OCI-LY3 (cell line): ENCODE measurements at regions not wholly inside any gene's neighbourhood (a gene's known extent, or its start where the extent isn't known, plus 50 kb on each side); places are given as distances from the start of the nearest gene placed in this dataset.

Experiments used
- H2AFZ ChIP-seq: fragments of 200-600, 300-600 bp; shearing (Covaris generic); 2 replicates; pipeline ENCODE4 v1.6.0; 2014; ENCODE audit warnings: antibody characterized with exemption, low read depth, low read length
- H3K27ac ChIP-seq: fragments of 200-600, 300-600 bp; sonication (generic); 2 replicates; pipeline ENCODE4 v1.5.1; 2014; ENCODE audit warnings: mild to moderate bottlenecking, low read length, moderate library complexity, mixed read lengths
- H3K27me3 ChIP-seq: fragments of 200-600, 300-600 bp; sonication (generic); 2 replicates; pipeline ENCODE4 v1.6.1; 2014; ENCODE audit warnings: low read depth, low read length, mixed read lengths
- H3K36me3 ChIP-seq: fragments of 200-600, 300-600 bp; sonication (generic); replicated peaks from 2 replicates; pipeline ENCODE3; 2014; ENCODE audit warnings: low read depth, low read length, mixed read lengths
- H3K4me1 ChIP-seq: fragments of 300-600, 200-600 bp; sonication (generic); 2 replicates; pipeline ENCODE4 v1.6.1; 2014; ENCODE audit warnings: low read length, mixed read lengths
- H3K4me2 ChIP-seq: fragments of 200-600, 300-600 bp; sonication (generic); 2 replicates; pipeline ENCODE4 v1.6.1; 2014; ENCODE audit warnings: low read length, mixed read lengths
- H3K4me3 ChIP-seq: fragments of 300-600, 200-600 bp; sonication (generic); 2 replicates; pipeline ENCODE4 v1.5.1; 2014; ENCODE audit warnings: antibody characterized with exemption, mild to moderate bottlenecking, low read length, moderate library complexity
- H3K79me2 ChIP-seq: fragments of 300-600, 200-600 bp; shearing (Covaris generic); 2 replicates; pipeline ENCODE4 v1.6.1; 2014; ENCODE audit warnings: mild to moderate bottlenecking, low read length, mixed read lengths
- H3K9ac ChIP-seq: fragments of 300-600, 200-600 bp; shearing (Covaris generic); 2 replicates; pipeline ENCODE4 v1.6.0; 2014; ENCODE audit warnings: mild to moderate bottlenecking, low read length, moderate library complexity
- H3K9me3 ChIP-seq: fragments of 200-600, 300-600 bp; shearing (Covaris generic); 2 replicates; pipeline ENCODE4 v1.6.1; 2014; ENCODE audit warnings: low read length, mixed read lengths; ENCODE audit not compliant: insufficient read depth
- H4K20me1 ChIP-seq: fragments of 200-600, 300-600 bp; sonication (generic); 2 replicates; pipeline ENCODE4 v1.6.1; 2016; ENCODE audit warnings: low read length, mixed read lengths; ENCODE audit not compliant: insufficient read depth
- CTCF ChIP-seq: fragments of 200-600, 300-600 bp; sonication (generic); IDR thresholded peaks from 2 replicates; pipeline ENCODE4 v1.5.1; 2014; ENCODE audit warnings: antibody characterized with exemption, low read length, low read depth
- EZH2phosphoT487 ChIP-seq: fragments of 200-600 bp; shearing (Covaris generic); IDR thresholded peaks from 2 replicates; pipeline ENCODE4 v1.6.1; 2018; ENCODE audit warnings: antibody characterized with exemption, mixed run types, low read depth

- no peaks in the 10 kb centered on the region for H4K20me1 ChIP-seq
- no peak overlapping the region for H2AFZ ChIP-seq
- H3K9ac ChIP-seq: no peak overlapping the region
- no peak overlapping the region for H3K4me3 ChIP-seq
- H3K9me3 ChIP-seq: no peaks in the 10 kb centered on the region
- H3K27ac ChIP-seq: no peak overlapping the region
- H3K27me3 ChIP-seq: no peaks in the 10 kb centered on the region
- no peak for TF ChIP-seq EZH2phosphoT487
- no peak for TF ChIP-seq CTCF
- no peaks in the 10 kb centered on the region for H3K36me3 ChIP-seq
- no peak overlapping the region for H3K4me2 ChIP-seq
- H3K79me2 ChIP-seq: no peaks in the 10 kb centered on the region
- no peaks in the 10 kb centered on the region for H3K4me1 ChIP-seq
Measured at GRCh38 chr6:21312118-21312517, 281.4 kb upstream of the SOX4 start.

GRCh38 chr6:21317642-21318041 is 275.9 kb upstream of the SOX4 start:
- TF ChIP-seq EZH2phosphoT487 (no peak), CTCF (no peak)
- Histone ChIP-seq H3K27ac (no peak overlapping the region), H3K9me3 (no peaks in the 10 kb centered on the region), H4K20me1 (no peaks in the 10 kb centered on the region), H3K36me3 (no peaks in the 10 kb centered on the region), H3K27me3 (no peaks in the 10 kb centered on the region), H3K79me2 (no peaks in the 10 kb centered on the region), H3K4me3 (no peak overlapping the region), H2AFZ (no peak overlapping the region), H3K4me2 (no peak overlapping the region), H3K9ac (no peak overlapping the region), H3K4me1 (no peaks in the 10 kb centered on the region)

GRCh38 chr6:21321076-21321475 is 272.5 kb upstream of the SOX4 start:
- H4K20me1 ChIP-seq: no peaks in the 10 kb centered on the region
- H3K36me3 ChIP-seq: no peaks in the 10 kb centered on the region
- H3K9me3 ChIP-seq: no peaks in the 10 kb centered on the region
- no peaks in the 10 kb centered on the region for H3K79me2 ChIP-seq
- TF ChIP-seq EZH2phosphoT487 (no peak), CTCF (no peak)
- no peak overlapping the region for H3K9ac ChIP-seq
- H3K27me3 ChIP-seq: no peaks in the 10 kb centered on the region
- H3K4me3 ChIP-seq: no peak overlapping the region
- peaks cover 7% of the 10 kb centered on the region for H3K4me1 ChIP-seq
- no peak overlapping the region for H3K4me2 ChIP-seq
- H2AFZ ChIP-seq: no peak overlapping the region
- no peak overlapping the region for H3K27ac ChIP-seq

- no peaks in the 10 kb centered on the region for H3K9me3 ChIP-seq
- no peaks in the 10 kb centered on the region for H3K27me3 ChIP-seq
- no peaks in the 10 kb centered on the region for H4K20me1 ChIP-seq
- H3K9ac ChIP-seq: no peak overlapping the region
- no peak for TF ChIP-seq EZH2phosphoT487
- TF ChIP-seq CTCF: no peak
- H2AFZ ChIP-seq: no peak overlapping the region
- H3K4me3 ChIP-seq: no peak overlapping the region
- H3K27ac ChIP-seq: no peak overlapping the region
- no peaks in the 10 kb centered on the region for H3K79me2 ChIP-seq
- peaks cover 7% of the 10 kb centered on the region for H3K4me1 ChIP-seq
- no peak overlapping the region for H3K4me2 ChIP-seq
- no peaks in the 10 kb centered on the region for H3K36me3 ChIP-seq
Measured at GRCh38 chr6:21321531-21321930, 272.0 kb upstream of the SOX4 start.
